ENCODE measurements at regions not wholly inside any gene's neighbourhood (a gene's known extent, or its start where the extent isn't known, plus 50 kb on each side); places are given as distances from the start of the nearest gene placed in this dataset.

- TF ChIP-seq, protein P1, sequence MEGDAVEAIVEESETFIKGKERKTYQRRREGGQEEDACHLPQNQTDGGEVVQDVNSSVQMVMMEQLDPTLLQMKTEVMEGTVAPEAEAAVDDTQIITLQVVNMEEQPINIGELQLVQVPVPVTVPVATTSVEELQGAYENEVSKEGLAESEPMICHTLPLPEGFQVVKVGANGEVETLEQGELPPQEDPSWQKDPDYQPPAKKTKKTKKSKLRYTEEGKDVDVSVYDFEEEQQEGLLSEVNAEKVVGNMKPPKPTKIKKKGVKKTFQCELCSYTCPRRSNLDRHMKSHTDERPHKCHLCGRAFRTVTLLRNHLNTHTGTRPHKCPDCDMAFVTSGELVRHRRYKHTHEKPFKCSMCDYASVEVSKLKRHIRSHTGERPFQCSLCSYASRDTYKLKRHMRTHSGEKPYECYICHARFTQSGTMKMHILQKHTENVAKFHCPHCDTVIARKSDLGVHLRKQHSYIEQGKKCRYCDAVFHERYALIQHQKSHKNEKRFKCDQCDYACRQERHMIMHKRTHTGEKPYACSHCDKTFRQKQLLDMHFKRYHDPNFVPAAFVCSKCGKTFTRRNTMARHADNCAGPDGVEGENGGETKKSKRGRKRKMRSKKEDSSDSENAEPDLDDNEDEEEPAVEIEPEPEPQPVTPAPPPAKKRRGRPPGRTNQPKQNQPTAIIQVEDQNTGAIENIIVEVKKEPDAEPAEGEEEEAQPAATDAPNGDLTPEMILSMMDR (conservative IDR thresholded peaks at IDR 0.05; ENCODE audit: low read depth, low read length) = no peak
- H3K4me3 ChIP-seq (ENCODE audit: low read depth, low read length) = no peak overlapping the region
- DNase-seq (ENCODE audit: low read depth) = no peak
These were observed 170.8 kb upstream of the HABP2 start for GRCh38 chr10:113381981-113382509.

DNA sequence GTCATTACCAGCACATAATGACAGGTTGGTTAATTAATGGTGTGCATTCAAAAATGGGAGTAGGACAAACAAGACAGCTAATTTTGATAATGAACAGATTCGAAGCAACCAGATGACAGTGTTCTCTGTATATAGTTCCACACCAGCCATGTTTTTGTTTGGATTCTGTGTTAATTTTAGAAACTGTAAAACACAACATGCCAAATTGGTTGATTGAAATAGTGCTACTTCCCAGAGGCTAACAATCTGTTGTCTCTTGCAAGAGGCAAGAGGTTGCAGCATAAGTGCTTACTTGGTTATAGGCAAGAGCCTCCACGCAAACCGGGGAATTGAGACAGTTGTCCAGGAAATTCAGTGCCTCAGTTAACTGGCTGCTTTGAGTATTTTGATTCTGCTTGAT lies 170.2 kb upstream of the HABP2 start:
- no peak overlapping the region for H3K4me3 ChIP-seq (ENCODE audit: low read depth, low read length)
- TF ChIP-seq, protein P1 (conservative IDR thresholded peaks at IDR 0.05; ENCODE audit: low read depth, low read length) = no peak
- DNase-seq (ENCODE audit: low read depth) = no peak

DNA sequence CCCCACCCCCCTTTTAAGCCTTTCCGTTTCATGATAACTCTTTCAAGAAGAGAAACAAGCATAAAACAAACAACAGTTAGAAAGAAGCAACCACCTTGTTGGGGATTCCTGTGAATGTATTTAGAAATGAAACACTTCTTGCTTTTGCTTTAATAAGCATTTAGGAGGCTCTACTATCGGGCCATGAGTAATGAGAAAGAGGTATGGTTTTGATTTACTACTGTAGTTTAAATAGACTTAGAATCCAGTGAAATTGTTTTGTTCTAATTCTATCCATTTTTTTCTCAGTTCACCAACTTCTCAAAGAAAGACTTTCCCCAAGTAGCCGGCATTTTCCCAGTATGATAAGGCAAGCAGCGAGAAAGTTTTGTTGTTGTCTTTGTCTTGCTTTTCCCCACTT lies 168.7 kb upstream of the HABP2 start:
- DNase-seq (ENCODE audit: low read depth) = no peak
- TF ChIP-seq, protein P1 (conservative IDR thresholded peaks at IDR 0.05; ENCODE audit: low read depth, low read length) = no peak

GRCh38 chr10:113385021-113385999 lies 167.5 kb upstream of the HABP2 start:
- DNase-seq (ENCODE audit: low read depth) = peak; percentile 35

More for the DNA sequence above, 168.7 kb upstream of the HABP2 start:
- no peak overlapping the region for H3K4me3 ChIP-seq (ENCODE audit: low read depth, low read length)

DNA sequence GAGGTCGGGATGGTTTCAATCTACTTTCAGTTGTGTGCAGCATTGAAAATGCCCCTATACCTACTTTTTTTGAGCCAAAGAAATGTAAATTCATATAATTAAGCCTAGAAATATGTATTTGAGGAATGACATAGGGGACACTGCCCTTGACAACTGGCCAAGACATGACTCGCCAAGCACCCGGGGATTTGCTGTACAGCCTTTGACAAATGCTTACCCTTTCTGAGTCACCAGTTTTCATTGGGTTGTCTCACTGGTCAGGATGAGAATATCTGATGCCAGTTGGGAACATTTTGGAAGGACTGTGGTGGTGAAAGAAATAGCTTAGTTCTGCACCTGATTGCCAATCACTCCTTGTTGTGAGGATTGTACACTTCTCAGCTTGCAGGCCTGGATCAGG lies 166.8 kb upstream of the HABP2 start:
- H3K4me3 ChIP-seq (ENCODE audit: low read depth, low read length) = no peak overlapping the region
- TF ChIP-seq, protein P1 (conservative IDR thresholded peaks at IDR 0.05; ENCODE audit: low read depth, low read length) = no peak
- no peak for DNase-seq (ENCODE audit: low read depth)

More at GRCh38 chr10:113385021-113385999, 167.5 kb upstream of the HABP2 start:
- TF ChIP-seq, protein P1 (conservative IDR thresholded peaks at IDR 0.05; ENCODE audit: low read depth, low read length) = peak; percentile 96
- no peak overlapping the region for H3K4me3 ChIP-seq (ENCODE audit: low read depth, low read length)

DNA sequence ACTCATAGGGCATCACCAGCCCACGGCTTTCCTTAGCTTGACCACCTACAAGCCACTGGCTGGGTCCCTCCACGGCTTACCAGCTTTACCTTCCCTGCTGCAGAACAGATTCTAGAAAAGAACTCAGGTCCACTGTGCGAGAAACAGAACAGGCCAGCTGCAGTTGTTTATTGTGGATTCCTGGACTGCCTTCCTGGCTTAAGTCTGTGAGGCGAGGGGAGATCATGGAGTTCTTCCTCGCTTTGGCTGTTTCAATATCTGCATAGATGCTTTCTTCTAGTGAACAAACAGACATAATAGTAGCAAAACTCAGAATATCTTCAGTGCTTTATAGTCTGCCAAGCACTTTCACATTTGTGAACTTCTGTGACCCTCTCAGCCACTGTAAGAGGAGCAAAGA lies 162.9 kb upstream of the HABP2 start:
- DNase-seq (ENCODE audit: low read depth) = no peak
- TF ChIP-seq, protein P1 (conservative IDR thresholded peaks at IDR 0.05; ENCODE audit: low read depth, low read length) = no peak
- H3K4me3 ChIP-seq (ENCODE audit: low read depth, low read length) = no peak overlapping the region

Data from epithelial cell of proximal tubule (primary cell).